OCI-LY3 (cell line): ENCODE measurements at regions not wholly inside any gene's neighbourhood (a gene's known extent, or its start where the extent isn't known, plus 50 kb on each side); places are given as distances from the start of the nearest gene placed in this dataset.
"Not testable (repeated sequence)": the region's sequence is repeated elsewhere in the genome, so short reads cannot be mapped to it uniquely, and the experiment has no call there.

ENCODE experiments used
- H2AFZ ChIP-seq: fragments of 200-600, 300-600 bp; shearing (Covaris generic); 2 replicates; pipeline ENCODE4 v1.6.0; 2014; ENCODE audit warnings: antibody characterized with exemption, low read depth, low read length
- H3K27ac ChIP-seq: fragments of 200-600, 300-600 bp; sonication (generic); 2 replicates; pipeline ENCODE4 v1.5.1; 2014; ENCODE audit warnings: mild to moderate bottlenecking, low read length, moderate library complexity, mixed read lengths
- H3K27me3 ChIP-seq: fragments of 200-600, 300-600 bp; sonication (generic); 2 replicates; pipeline ENCODE4 v1.6.1; 2014; ENCODE audit warnings: low read depth, low read length, mixed read lengths
- H3K36me3 ChIP-seq: fragments of 200-600, 300-600 bp; sonication (generic); replicated peaks from 2 replicates; pipeline ENCODE3; 2014; ENCODE audit warnings: low read depth, low read length, mixed read lengths
- H3K4me1 ChIP-seq: fragments of 300-600, 200-600 bp; sonication (generic); 2 replicates; pipeline ENCODE4 v1.6.1; 2014; ENCODE audit warnings: low read length, mixed read lengths
- H3K4me2 ChIP-seq: fragments of 200-600, 300-600 bp; sonication (generic); 2 replicates; pipeline ENCODE4 v1.6.1; 2014; ENCODE audit warnings: low read length, mixed read lengths
- H3K4me3 ChIP-seq: fragments of 300-600, 200-600 bp; sonication (generic); 2 replicates; pipeline ENCODE4 v1.5.1; 2014; ENCODE audit warnings: antibody characterized with exemption, mild to moderate bottlenecking, low read length, moderate library complexity
- H3K79me2 ChIP-seq: fragments of 300-600, 200-600 bp; shearing (Covaris generic); 2 replicates; pipeline ENCODE4 v1.6.1; 2014; ENCODE audit warnings: mild to moderate bottlenecking, low read length, mixed read lengths
- H3K9ac ChIP-seq: fragments of 300-600, 200-600 bp; shearing (Covaris generic); 2 replicates; pipeline ENCODE4 v1.6.0; 2014; ENCODE audit warnings: mild to moderate bottlenecking, low read length, moderate library complexity
- H3K9me3 ChIP-seq: fragments of 200-600, 300-600 bp; shearing (Covaris generic); 2 replicates; pipeline ENCODE4 v1.6.1; 2014; ENCODE audit warnings: low read length, mixed read lengths; ENCODE audit not compliant: insufficient read depth
- H4K20me1 ChIP-seq: fragments of 200-600, 300-600 bp; sonication (generic); 2 replicates; pipeline ENCODE4 v1.6.1; 2016; ENCODE audit warnings: low read length, mixed read lengths; ENCODE audit not compliant: insufficient read depth
- CTCF ChIP-seq: fragments of 200-600, 300-600 bp; sonication (generic); IDR thresholded peaks from 2 replicates; pipeline ENCODE4 v1.5.1; 2014; ENCODE audit warnings: antibody characterized with exemption, low read length, low read depth
- EZH2phosphoT487 ChIP-seq: fragments of 200-600 bp; shearing (Covaris generic); IDR thresholded peaks from 2 replicates; pipeline ENCODE4 v1.6.1; 2018; ENCODE audit warnings: antibody characterized with exemption, mixed run types, low read depth

DNA sequence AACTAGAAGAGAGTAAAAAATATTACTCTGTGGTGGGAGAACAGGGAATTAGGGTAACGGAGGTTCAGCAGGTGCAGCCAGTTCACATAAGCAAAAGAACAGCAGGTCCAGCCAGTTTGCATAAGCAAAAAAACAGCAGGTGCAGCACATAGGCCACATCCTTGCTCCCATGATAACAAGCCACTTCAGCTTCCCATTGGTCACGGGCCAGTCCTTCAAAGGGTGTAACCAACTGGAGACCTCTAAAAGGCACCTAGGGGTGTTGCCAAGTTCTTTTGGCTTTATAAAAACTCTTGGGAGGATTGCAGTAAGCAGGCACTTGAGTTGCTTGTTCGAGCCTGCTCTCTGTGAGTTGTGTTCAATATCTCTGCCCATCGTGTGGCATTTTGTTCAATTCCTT lies 488.1 kb downstream of the XYLT1 start:
- Histone ChIP-seq H3K4me2 (no peak overlapping the region), H3K4me1 (peaks cover 5% of the 10 kb centered on the region), H3K4me3 (no peak overlapping the region), H3K36me3 (no peaks in the 10 kb centered on the region), H3K79me2 (no peaks in the 10 kb centered on the region), H3K27me3 (0 out of 2 replicates have a peak, but pooled peaks cover 9% of the 10 kb centered on the region), H3K27ac (no peak overlapping the region), H3K9ac (no peak overlapping the region), H4K20me1 (no peaks in the 10 kb centered on the region), H3K9me3 (no peaks in the 10 kb centered on the region), H2AFZ (no peak overlapping the region)
- TF ChIP-seq EZH2phosphoT487 (no peak), CTCF (no peak)

DNA sequence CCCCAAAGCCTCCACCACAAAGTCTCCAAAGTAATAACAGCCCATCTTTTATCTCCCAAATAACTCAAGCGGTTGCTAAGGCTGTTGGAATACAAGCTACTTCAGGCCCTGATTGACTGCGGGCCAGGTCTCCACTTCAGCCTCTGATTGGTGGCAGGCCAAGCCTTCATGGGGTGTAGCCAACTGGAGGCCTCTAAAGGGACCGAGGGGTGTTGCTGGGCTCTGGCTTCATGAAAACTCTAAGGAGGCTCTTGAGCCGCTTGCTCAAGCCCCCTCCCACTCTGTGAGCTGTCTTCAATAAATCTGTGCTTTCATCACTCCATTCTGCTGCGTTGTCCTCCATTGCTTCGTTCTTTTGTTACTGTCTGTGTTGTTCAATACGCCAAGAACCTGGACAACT lies 487.2 kb downstream of the XYLT1 start:
- Histone ChIP-seq H3K4me3 (no peak overlapping the region), H3K79me2 (no peaks in the 10 kb centered on the region), H3K27me3 (0 out of 2 replicates have a peak, but pooled peaks cover 9% of the 10 kb centered on the region), H3K4me1 (peaks cover 9% of the 10 kb centered on the region), H3K9me3 (no peaks in the 10 kb centered on the region), H3K9ac (no peak overlapping the region), H3K36me3 (no peaks in the 10 kb centered on the region), H4K20me1 (no peaks in the 10 kb centered on the region), H2AFZ (no peak overlapping the region), H3K4me2 (no peak overlapping the region), H3K27ac (no peak overlapping the region)
- TF ChIP-seq CTCF: no peak
- no peak for TF ChIP-seq EZH2phosphoT487

GRCh38 chr16:16984091-16984490 lies 486.7 kb downstream of the XYLT1 start:
- not testable (repeated sequence) for H2AFZ ChIP-seq, H3K9ac ChIP-seq, H3K27ac ChIP-seq, H3K27me3 ChIP-seq, H3K36me3 ChIP-seq, H3K79me2 ChIP-seq, H3K4me2 ChIP-seq, H4K20me1 ChIP-seq, H3K9me3 ChIP-seq, H3K4me3 ChIP-seq
- peaks cover 14% of the 10 kb centered on the region for H3K4me1 ChIP-seq

DNA sequence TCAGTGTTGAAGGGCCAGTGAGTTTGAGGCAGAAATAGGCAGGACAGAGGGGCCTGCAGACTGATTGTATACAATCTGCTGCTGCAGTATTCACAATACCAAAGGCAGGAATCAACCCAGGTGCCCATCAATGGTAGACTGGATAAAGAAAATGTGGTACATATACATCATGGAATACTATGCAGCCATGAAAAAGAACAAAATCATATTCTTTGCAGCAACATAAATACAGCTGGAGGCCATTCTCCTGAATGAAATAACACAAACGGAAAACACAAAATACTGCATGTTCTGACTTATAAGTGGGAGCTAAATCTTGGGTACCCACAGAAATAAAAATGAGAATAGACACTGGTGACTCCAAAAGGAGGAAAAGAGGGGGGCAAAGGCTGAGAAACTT lies 485.1 kb downstream of the XYLT1 start:
- H3K36me3 ChIP-seq: no peaks in the 10 kb centered on the region
- no peak overlapping the region for H3K4me2 ChIP-seq
- H3K27me3 ChIP-seq: 0 out of 2 replicates have a peak, but pooled peaks cover under 1% of the 10 kb centered on the region
- H3K9ac ChIP-seq: no peak overlapping the region
- H3K9me3 ChIP-seq: no peaks in the 10 kb centered on the region
- H3K27ac ChIP-seq: no peak overlapping the region
- no peaks in the 10 kb centered on the region for H4K20me1 ChIP-seq
- H3K79me2 ChIP-seq: no peaks in the 10 kb centered on the region
- TF ChIP-seq EZH2phosphoT487 (no peak), CTCF (no peak)
- no peak overlapping the region for H3K4me3 ChIP-seq
- no peak overlapping the region for H2AFZ ChIP-seq
- H3K4me1 ChIP-seq: peaks cover 21% of the 10 kb centered on the region

DNA sequence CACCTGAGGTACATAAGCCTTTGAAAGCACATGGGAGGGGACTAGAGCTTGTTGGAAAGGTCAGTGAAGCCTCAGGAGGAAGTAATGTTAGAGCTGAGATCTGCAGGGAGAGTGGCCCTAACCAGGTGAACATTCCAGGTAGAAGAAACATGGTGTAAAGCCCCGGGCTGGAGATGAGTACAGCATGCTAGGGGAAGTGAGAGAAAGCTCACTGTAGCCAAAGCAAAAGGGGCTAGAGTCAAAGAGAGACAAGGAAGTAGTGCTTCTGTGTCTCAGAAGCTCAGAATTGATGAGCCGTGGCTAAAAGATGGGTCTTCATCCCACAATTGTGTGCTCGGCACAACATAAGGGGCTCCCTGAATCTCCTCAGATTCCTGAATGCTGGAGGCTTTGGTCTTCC lies 481.8 kb downstream of the XYLT1 start:
- TF ChIP-seq EZH2phosphoT487: no peak
- TF ChIP-seq CTCF: no peak
- Histone ChIP-seq H3K79me2 (no peaks in the 10 kb centered on the region), H3K36me3 (no peaks in the 10 kb centered on the region), H3K27me3 (no peaks in the 10 kb centered on the region), H3K4me3 (peak overlapping the region; percentile 22; the same call in 1 of the 2 replicates), H2AFZ (no peak overlapping the region), H3K4me2 (peak overlapping the region; percentile 62), H3K4me1 (peaks cover 21% of the 10 kb centered on the region), H4K20me1 (no peaks in the 10 kb centered on the region), H3K9ac (no peak overlapping the region), H3K27ac (peak overlapping the region; percentile 28; the same call in 1 of the 2 replicates), H3K9me3 (no peaks in the 10 kb centered on the region)
